Gastroesophageal sphincter (tissue), 4 donors: ENCODE measurements at regions not wholly inside any gene's neighbourhood (a gene's known extent, or its start where the extent isn't known, plus 50 kb on each side); places are given as distances from the start of the nearest gene placed in this dataset.
"Not testable (repeated sequence)": the region's sequence is repeated elsewhere in the genome, so short reads cannot be mapped to it uniquely, and the experiment has no call there.

Experiments used
- ATAC-seq: fragments of 150-250 bp; one replicate; pipeline ENCODE4 v1.9.1; 2016; ENCODE audit warnings: mild to moderate bottlenecking, moderate library complexity
- H3K27ac ChIP-seq, 4 donors: fragments of 200-600 bp; sonication (generic) in 3 of 4; 1 replicate in 3 of 4; 2 replicates in 1 of 4; pipeline ENCODE4 v1.5.1; 2016 to 2019
- H3K27me3 ChIP-seq: fragments of 200-600 bp; sonication (generic); one replicate; pipeline ENCODE4 v1.5.1; 2019
- H3K36me3 ChIP-seq, 2 donors: fragments of 200-600 bp; sonication (generic); one replicate each; pipeline ENCODE4 v1.5.1; 2019; ENCODE audit warnings: control low read depth in 1 of 2
- H3K4me1 ChIP-seq, 3 donors: fragments of 200-600 bp; sonication (generic); 1 replicate in 2 of 3; 2 replicates in 1 of 3; pipeline ENCODE4 v1.5.1; 2016 to 2019; ENCODE audit warnings: control low read depth in 2 of 3
- H3K4me3 ChIP-seq, 2 donors: fragments of 200-600 bp; sonication (generic); one replicate each; pipeline ENCODE4 v1.5.1; 2019; ENCODE audit warnings: mild to moderate bottlenecking in 1 of 2, moderate library complexity in 1 of 2
- H3K9me3 ChIP-seq, 3 donors: fragments of 200-600 bp; sonication (generic); one replicate each; pipeline ENCODE4 v1.5.1; 2017 to 2019; ENCODE audit warnings: control low read depth in 2 of 3
- EP300 ChIP-seq: sonication (generic); formaldehyde crosslinking; IDR thresholded peaks from one replicate; pipeline ENCODE4 v1.6.1; 2017; ENCODE audit warnings: antibody characterized with exemption, mild to moderate bottlenecking
- POLR2A ChIP-seq, 2 donors: fragments of 450-650 bp; IDR thresholded peaks; one replicate each; pipeline ENCODE4 v1.6.1; 2017; ENCODE audit warnings: antibody characterized with exemption in 2 of 2, mild to moderate bottlenecking in 2 of 2, moderate library complexity in 1 of 2
- POLR2AphosphoS5 ChIP-seq: sonication (generic); formaldehyde crosslinking; IDR thresholded peaks from one replicate; pipeline ENCODE4 v1.6.1; 2017; ENCODE audit warnings: antibody characterized with exemption
- WGBS, 2 donors: methylation state at CpG; one replicate each; pipeline ENCODE4 v1.1.5; 2018; ENCODE audit warnings: low coverage in 1 of 2; 5-methylcytosine and 5-hydroxymethylcytosine counted together
- TF ChIP-seq, protein P1 (sequence below), 4 experiments: fragments of 200-600 bp in 2 of 4; fragments of 450-650 bp in 2 of 4; sonication (generic) in 1 of 4; IDR thresholded peaks; one replicate each; pipeline ENCODE4 v1.5.1; 2017 to 2019; ENCODE audit warnings: antibody characterized with exemption in 4 of 4, mild to moderate bottlenecking in 2 of 4, moderate library complexity in 2 of 4

DNA sequence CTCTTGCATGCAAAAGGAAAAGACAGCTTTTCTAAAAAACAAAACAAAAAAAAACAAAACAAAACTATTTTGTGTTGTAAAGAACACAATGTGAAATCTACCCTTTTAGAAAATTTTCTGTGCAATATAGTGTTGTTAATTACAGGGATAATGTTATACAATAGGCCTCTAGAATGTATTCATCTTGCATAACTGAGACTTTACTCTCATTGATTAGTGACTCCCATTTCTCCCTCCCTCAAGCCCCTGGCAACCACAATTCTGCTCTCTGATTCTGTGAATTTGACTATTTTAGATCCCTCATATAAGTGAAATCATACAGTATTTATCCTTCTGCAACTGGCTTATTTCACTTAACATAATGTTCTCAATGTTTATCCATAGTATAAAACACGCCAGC is 234.1 kb downstream of the TMEM161B start:
- peaks cover 0 to 13% (median 0%) of the 10 kb centered on the region in 3 donors for H3K9me3 ChIP-seq
- 40 to 50% methylated on average over 1 of the region's 1 CpG for whole genome bisulfite sequencing, 2 donors
- no peak overlapping the region for H3K4me3 ChIP-seq
- TF ChIP-seq, protein P1, sequence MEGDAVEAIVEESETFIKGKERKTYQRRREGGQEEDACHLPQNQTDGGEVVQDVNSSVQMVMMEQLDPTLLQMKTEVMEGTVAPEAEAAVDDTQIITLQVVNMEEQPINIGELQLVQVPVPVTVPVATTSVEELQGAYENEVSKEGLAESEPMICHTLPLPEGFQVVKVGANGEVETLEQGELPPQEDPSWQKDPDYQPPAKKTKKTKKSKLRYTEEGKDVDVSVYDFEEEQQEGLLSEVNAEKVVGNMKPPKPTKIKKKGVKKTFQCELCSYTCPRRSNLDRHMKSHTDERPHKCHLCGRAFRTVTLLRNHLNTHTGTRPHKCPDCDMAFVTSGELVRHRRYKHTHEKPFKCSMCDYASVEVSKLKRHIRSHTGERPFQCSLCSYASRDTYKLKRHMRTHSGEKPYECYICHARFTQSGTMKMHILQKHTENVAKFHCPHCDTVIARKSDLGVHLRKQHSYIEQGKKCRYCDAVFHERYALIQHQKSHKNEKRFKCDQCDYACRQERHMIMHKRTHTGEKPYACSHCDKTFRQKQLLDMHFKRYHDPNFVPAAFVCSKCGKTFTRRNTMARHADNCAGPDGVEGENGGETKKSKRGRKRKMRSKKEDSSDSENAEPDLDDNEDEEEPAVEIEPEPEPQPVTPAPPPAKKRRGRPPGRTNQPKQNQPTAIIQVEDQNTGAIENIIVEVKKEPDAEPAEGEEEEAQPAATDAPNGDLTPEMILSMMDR (IDR thresholded peaks at IDR 0.05) = no peak
- TF ChIP-seq POLR2A (IDR thresholded peaks at IDR 0.05) (no peak), POLR2AphosphoS5 (no peak), EP300 (no peak)
- no peak for ATAC-seq
- no peak overlapping the region for H3K27ac ChIP-seq
- no peaks in the 10 kb centered on the region for H3K27me3 ChIP-seq
- no peaks in the 10 kb centered on the region for H3K4me1 ChIP-seq
- no peaks in the 10 kb centered on the region for H3K36me3 ChIP-seq

DNA sequence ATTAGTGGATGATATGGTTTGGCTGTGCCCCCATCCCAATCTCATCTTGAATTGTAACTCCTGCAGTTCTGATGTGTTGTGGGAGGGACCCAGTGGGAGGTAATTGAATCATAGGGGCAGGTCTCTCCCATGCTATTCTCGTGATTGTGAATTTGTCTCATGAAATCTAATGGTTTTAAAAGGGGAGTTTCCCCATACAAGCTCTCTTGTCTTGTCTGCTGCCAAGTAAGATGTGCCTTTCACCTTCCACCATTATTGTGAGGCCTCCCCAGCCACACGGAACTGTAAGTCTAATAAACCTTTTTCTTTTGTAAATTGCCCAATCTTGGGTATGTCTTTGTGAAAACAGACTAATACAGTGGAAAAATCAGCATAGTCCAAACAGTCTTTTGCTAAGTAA is 235.5 kb downstream of the TMEM161B start:
- H3K36me3 ChIP-seq = no peaks in the 10 kb centered on the region
- TF ChIP-seq POLR2A (IDR thresholded peaks at IDR 0.05) (no peak), POLR2AphosphoS5 (no peak), EP300 (no peak)
- TF ChIP-seq, protein P1 (IDR thresholded peaks at IDR 0.05) = no peak
- no peaks in the 10 kb centered on the region for H3K4me1 ChIP-seq
- H3K27ac ChIP-seq = no peak overlapping the region
- WGBS, 2 donors = 36 to 46% methylated on average over 2 of the region's 2 CpGs
- no peak for ATAC-seq
- no peaks in the 10 kb centered on the region for H3K27me3 ChIP-seq
- H3K9me3 ChIP-seq = peaks cover 0 to 10% (median 0%) of the 10 kb centered on the region in 3 donors
- H3K4me3 ChIP-seq = no peak overlapping the region

DNA sequence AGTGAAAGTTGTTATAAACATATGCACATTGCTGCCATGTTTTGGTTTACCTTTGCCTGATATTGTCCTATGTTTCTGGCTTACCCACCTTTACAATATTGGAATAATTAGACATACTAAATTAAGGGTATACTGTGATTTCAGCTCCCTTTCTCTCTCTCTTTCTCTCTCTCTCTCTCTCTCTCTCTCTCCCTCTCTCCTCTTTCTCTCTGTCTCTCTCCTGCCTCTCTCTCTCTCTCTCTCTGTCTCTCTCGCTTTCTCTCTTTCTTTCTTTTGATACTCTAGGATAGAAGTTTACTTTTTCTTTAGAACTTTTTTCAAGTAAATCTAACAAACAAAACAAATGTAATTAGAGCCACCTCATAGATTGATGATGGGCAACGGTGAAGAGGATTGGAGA is 239.6 kb downstream of the TMEM161B start:
- Histone ChIP-seq H3K27ac (no peak overlapping the region), H3K4me1 (no peaks in the 10 kb centered on the region), H3K4me3 (no peak overlapping the region), H3K27me3 (peaks cover 4% of the 10 kb centered on the region), H3K36me3 (no peaks in the 10 kb centered on the region), H3K9me3 (no peaks in the 10 kb centered on the region)
- no peak for TF ChIP-seq POLR2AphosphoS5
- TF ChIP-seq POLR2A (IDR thresholded peaks at IDR 0.05) = no peak
- TF ChIP-seq, protein P1 (IDR thresholded peaks at IDR 0.05) = no peak
- TF ChIP-seq EP300 = no peak
- ATAC-seq = no peak
- WGBS, 2 donors = 68 to 84% methylated on average over 2 of the region's 2 CpGs

DNA sequence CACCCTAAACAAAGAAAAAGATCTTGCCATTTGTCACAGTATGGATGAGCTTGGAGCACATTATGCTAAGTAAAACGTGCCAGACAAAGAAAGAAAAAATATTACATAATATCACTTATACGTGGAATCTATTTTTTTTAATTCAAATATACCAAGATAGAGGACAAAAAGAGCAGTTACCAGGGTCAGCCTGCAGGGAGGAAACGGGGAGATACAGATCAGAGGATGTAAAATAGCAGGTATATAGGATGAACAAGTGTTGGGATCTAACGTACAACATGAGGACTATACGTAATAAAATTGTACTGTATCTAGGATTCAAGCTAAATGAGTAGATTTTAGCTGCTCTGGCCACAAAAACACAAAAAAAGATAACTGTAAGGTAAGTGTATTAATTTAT is 247.5 kb downstream of the TMEM161B start:
- Histone ChIP-seq H3K4me1 (no peaks in the 10 kb centered on the region), H3K4me3 (no peak overlapping the region), H3K9me3 (no peaks in the 10 kb centered on the region), H3K27me3 (no peaks in the 10 kb centered on the region), H3K36me3 (no peaks in the 10 kb centered on the region), H3K27ac (no peak overlapping the region)
- 72 to 79% methylated on average over 4 to 5 of the region's 5 CpGs for WGBS, 2 donors
- TF ChIP-seq, protein P1 (IDR thresholded peaks at IDR 0.05) = no peak
- TF ChIP-seq POLR2A (IDR thresholded peaks at IDR 0.05) = no peak
- TF ChIP-seq POLR2AphosphoS5 = no peak
- no peak for TF ChIP-seq EP300
- ATAC-seq = no peak

DNA sequence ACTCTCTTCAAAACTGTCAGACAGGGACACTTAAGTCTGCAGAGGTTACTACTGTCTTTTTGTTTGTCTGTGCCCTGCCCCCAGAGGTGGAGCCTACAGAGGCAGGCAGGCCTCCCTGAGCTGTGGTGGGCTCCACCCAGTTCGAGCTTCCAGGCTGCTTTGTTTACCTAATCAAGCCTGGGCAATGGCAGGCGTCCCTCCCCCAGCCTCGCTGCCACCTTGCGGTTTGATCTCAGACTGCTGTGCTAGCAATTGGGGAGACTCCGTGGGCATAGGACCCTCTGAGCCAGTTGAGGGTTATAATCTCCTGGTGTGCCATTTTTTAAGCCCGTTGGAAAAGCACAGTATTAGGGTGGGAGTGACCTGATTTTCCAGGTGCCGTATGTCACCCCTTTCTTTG is 253.7 kb downstream of the TMEM161B start:
- H3K36me3 ChIP-seq, H3K27me3 ChIP-seq, H3K4me1 ChIP-seq, H3K27ac ChIP-seq, H3K9me3 ChIP-seq, H3K4me3 ChIP-seq, ATAC-seq: not testable (repeated sequence)
- WGBS, 2 donors = 80% methylated on average over 2 of the region's 7 CpGs; no CpG with 5 or more reads in 1 of the 2 donors
